ENCODE measurements at regions not wholly inside any gene's neighbourhood (a gene's known extent, or its start where the extent isn't known, plus 50 kb on each side); places are given as distances from the start of the nearest gene placed in this dataset.
A peak's percentile ranks its signal among the peaks of the same experiment; 100 is the strongest.

GRCh38 chr11:104332110-104332509 lies 168.2 kb upstream of the PDGFD start:
- TF ChIP-seq POLR2AphosphoS5 (IDR thresholded peaks at IDR 0.05; ENCODE audit: low read depth, low read length) (no peak), CTCF (IDR thresholded peaks at IDR 0.05; ENCODE audit: control extremely low read depth in 1 of 3, insufficient read depth in 1 of 3, low read depth in 1 of 3, low read length in 3 of 3) (peak; percentile 71 to 94 (median 86)), RAD21 (IDR thresholded peaks at IDR 0.05 in 1 of 2, conservative IDR thresholded peaks at IDR 0.05 in 1 of 2; ENCODE audit: low read depth in 2 of 2, low read length in 2 of 2) (peak; percentile 66 to 73), POLR2A (IDR thresholded peaks at IDR 0.05; ENCODE audit: control extremely low read depth in 1 of 2, low read depth in 2 of 2, low read length in 2 of 2) (no peak), JUN (IDR thresholded peaks at IDR 0.05; ENCODE audit: low read depth, low read length) (no peak), NRF1 (IDR thresholded peaks at IDR 0.05; ENCODE audit: low read depth, low read length) (no peak), SP1 (IDR thresholded peaks at IDR 0.05; ENCODE audit: low read depth, low read length) (no peak), ATF2 (IDR thresholded peaks at IDR 0.05; ENCODE audit: low read length) (no peak), CEBPB (IDR thresholded peaks at IDR 0.05; ENCODE audit: low read depth, low read length) (no peak), ZNF274 (IDR thresholded peaks at IDR 0.05; ENCODE audit: borderline replicate concordance, extremely low read depth, low read length) (no peak), EZH2 (IDR thresholded peaks at IDR 0.05; ENCODE audit: low read depth, low read length, severe bottlenecking) (no peak), CHD1 (IDR thresholded peaks at IDR 0.05; ENCODE audit: low read depth, low read length) (no peak)

Measured in H1 (cell line).